ENCODE measurements at regions not wholly inside any gene's neighbourhood (a gene's known extent, or its start where the extent isn't known, plus 50 kb on each side); places are given as distances from the start of the nearest gene placed in this dataset.

DNA sequence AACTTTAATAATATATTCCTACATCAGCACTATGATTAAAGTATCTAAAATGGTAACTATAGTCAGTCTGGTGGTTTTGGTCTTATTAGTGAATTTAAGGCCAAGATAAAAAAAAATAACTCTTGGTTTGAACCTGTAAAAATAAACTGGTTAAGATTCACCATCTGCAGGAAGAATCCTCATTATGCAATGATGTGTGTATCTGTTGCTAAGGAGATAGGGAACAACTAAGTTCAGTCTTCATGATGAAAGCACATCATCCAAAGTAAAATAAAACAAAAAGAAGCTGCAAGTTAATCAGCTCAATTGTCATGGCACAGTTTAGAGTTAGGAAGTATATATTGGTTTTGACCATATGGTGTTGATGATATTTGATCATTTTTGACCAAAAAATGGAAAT, 466.0 kb downstream of the NYAP2 start:
- TF ChIP-seq, protein P1, sequence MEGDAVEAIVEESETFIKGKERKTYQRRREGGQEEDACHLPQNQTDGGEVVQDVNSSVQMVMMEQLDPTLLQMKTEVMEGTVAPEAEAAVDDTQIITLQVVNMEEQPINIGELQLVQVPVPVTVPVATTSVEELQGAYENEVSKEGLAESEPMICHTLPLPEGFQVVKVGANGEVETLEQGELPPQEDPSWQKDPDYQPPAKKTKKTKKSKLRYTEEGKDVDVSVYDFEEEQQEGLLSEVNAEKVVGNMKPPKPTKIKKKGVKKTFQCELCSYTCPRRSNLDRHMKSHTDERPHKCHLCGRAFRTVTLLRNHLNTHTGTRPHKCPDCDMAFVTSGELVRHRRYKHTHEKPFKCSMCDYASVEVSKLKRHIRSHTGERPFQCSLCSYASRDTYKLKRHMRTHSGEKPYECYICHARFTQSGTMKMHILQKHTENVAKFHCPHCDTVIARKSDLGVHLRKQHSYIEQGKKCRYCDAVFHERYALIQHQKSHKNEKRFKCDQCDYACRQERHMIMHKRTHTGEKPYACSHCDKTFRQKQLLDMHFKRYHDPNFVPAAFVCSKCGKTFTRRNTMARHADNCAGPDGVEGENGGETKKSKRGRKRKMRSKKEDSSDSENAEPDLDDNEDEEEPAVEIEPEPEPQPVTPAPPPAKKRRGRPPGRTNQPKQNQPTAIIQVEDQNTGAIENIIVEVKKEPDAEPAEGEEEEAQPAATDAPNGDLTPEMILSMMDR (IDR thresholded peaks at IDR 0.05; ENCODE audit: borderline replicate concordance, extremely low read depth, low read length, poor library complexity, severe bottlenecking): no peak
- no peak for TF ChIP-seq EZH2 (IDR thresholded peaks at IDR 0.05; ENCODE audit: borderline replicate concordance, low read depth, low read length, severe bottlenecking)
- DNase-seq: no peak

DNA sequence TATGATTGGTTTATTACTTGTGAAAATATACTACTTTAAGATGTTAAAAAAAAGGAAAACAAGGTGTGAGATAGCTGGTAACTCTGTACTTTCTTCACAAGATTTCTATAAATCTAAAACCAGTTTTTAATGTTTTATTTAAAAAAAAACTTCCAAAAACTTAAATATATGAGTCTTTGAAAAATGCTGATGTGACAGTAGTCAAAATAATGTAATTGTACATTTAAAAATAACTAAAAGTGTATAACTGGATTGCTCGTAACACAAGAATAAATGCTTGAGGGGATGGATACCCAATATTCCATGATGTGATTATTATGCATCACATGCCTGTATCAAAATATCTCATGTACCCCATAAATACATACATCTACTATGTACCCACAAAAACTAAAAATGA, 464.9 kb downstream of the NYAP2 start:
- Histone ChIP-seq H3K4me2 (ENCODE audit: insufficient read depth, low read length) (no peak overlapping the region), H3K27ac (ENCODE audit: low read length) (no peak overlapping the region), H3K4me1 (ENCODE audit: insufficient read depth, low read length) (no peaks in the 10 kb centered on the region), H2AFZ (ENCODE audit: low read depth, low read length) (no peak overlapping the region), H3K9me3 (ENCODE audit: insufficient read depth, low read length, severe bottlenecking) (no peaks in the 10 kb centered on the region), H3K79me2 (ENCODE audit: insufficient read depth, low read length) (no peaks in the 10 kb centered on the region), H4K20me1 (ENCODE audit: insufficient read depth, low read length) (no peaks in the 10 kb centered on the region), H3K4me3 (ENCODE audit: low read depth in 1 of 2, low read length in 2 of 2) (no peak overlapping the region), H3K36me3 (ENCODE audit: insufficient read depth, low read length) (no peaks in the 10 kb centered on the region), H3K9ac (ENCODE audit: low read depth, low read length) (no peak overlapping the region), H3K27me3 (ENCODE audit: insufficient read depth, low read length, poor library complexity) (no peaks in the 10 kb centered on the region)
- DNase-seq (no peak), ATAC-seq (ENCODE audit: insufficient read depth, low read depth) (no peak)
- TF ChIP-seq EZH2 (IDR thresholded peaks at IDR 0.05; ENCODE audit: borderline replicate concordance, low read depth, low read length, severe bottlenecking): no peak
- TF ChIP-seq, protein P1 (IDR thresholded peaks at IDR 0.05; ENCODE audit: borderline replicate concordance, extremely low read depth, low read length, poor library complexity, severe bottlenecking): no peak

More for the DNA sequence above, 466.0 kb downstream of the NYAP2 start:
- no peaks in the 10 kb centered on the region for H3K9me3 ChIP-seq (ENCODE audit: insufficient read depth, low read length, severe bottlenecking)
- no peak overlapping the region for H3K4me2 ChIP-seq (ENCODE audit: insufficient read depth, low read length)
- no peak for ATAC-seq (ENCODE audit: insufficient read depth, low read depth)
- no peak overlapping the region for H3K9ac ChIP-seq (ENCODE audit: low read depth, low read length)
- H2AFZ ChIP-seq (ENCODE audit: low read depth, low read length): no peak overlapping the region
- no peak overlapping the region for H3K27ac ChIP-seq (ENCODE audit: low read length)
- no peaks in the 10 kb centered on the region for H3K79me2 ChIP-seq (ENCODE audit: insufficient read depth, low read length)
- no peak overlapping the region for H3K4me3 ChIP-seq (ENCODE audit: low read depth in 1 of 2, low read length in 2 of 2)
- no peaks in the 10 kb centered on the region for H3K4me1 ChIP-seq (ENCODE audit: insufficient read depth, low read length)
- no peaks in the 10 kb centered on the region for H3K36me3 ChIP-seq (ENCODE audit: insufficient read depth, low read length)
- no peaks in the 10 kb centered on the region for H3K27me3 ChIP-seq (ENCODE audit: insufficient read depth, low read length, poor library complexity)
- H4K20me1 ChIP-seq (ENCODE audit: insufficient read depth, low read length): no peaks in the 10 kb centered on the region

DNA sequence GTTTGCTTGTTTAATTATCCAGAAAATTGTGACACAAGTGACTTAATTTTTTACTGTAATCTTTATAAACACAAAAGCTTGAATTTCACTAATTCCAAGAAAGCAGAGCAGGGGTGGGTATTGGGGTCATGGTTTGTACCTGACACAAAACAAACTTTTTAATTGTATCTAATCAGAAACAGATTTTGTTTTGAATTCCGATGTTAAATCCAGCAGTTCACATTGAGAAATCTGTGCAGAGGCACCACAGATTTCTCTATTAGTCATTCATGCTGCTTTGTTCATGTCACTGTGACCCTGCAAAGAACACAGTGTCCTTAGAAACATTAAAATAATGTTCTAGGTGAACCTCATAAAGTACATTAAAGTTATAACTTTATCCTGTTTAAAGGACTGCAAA, 443.4 kb downstream of the NYAP2 start:
- no peak overlapping the region for H3K4me3 ChIP-seq (ENCODE audit: low read depth in 1 of 2, low read length in 2 of 2)
- no peak overlapping the region for H3K9ac ChIP-seq (ENCODE audit: low read depth, low read length)
- DNase-seq (no peak), ATAC-seq (ENCODE audit: insufficient read depth, low read depth) (no peak)
- no peaks in the 10 kb centered on the region for H3K4me1 ChIP-seq (ENCODE audit: insufficient read depth, low read length)
- H3K27ac ChIP-seq (ENCODE audit: low read length): no peak overlapping the region
- H3K36me3 ChIP-seq (ENCODE audit: insufficient read depth, low read length): no peaks in the 10 kb centered on the region
- no peak overlapping the region for H2AFZ ChIP-seq (ENCODE audit: low read depth, low read length)
- TF ChIP-seq, protein P1 (IDR thresholded peaks at IDR 0.05; ENCODE audit: borderline replicate concordance, extremely low read depth, low read length, poor library complexity, severe bottlenecking): no peak
- TF ChIP-seq EZH2 (IDR thresholded peaks at IDR 0.05; ENCODE audit: borderline replicate concordance, low read depth, low read length, severe bottlenecking): no peak
- no peaks in the 10 kb centered on the region for H3K9me3 ChIP-seq (ENCODE audit: insufficient read depth, low read length, severe bottlenecking)
- H3K79me2 ChIP-seq (ENCODE audit: insufficient read depth, low read length): no peaks in the 10 kb centered on the region
- H3K27me3 ChIP-seq (ENCODE audit: insufficient read depth, low read length, poor library complexity): no peaks in the 10 kb centered on the region
- no peak overlapping the region for H3K4me2 ChIP-seq (ENCODE audit: insufficient read depth, low read length)
- H4K20me1 ChIP-seq (ENCODE audit: insufficient read depth, low read length): no peaks in the 10 kb centered on the region

DNA sequence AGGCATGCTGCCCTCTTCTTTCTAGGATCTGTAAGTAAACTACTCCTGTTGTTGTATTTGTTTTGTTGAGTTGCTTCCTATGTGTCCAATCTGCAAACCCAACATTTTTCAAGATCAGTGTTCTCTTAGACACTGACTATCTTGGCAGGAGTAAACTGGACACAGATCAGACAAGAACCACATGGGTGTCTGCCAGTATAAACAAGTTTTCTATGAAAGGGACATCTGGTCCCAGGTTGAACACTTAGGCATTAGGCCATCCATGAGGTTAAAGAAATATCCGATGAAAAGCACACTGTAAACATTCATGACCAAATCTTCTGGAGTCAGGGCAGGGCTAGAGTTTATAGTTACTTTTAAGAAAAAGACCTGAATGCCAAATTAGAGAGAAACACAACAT, 441.8 kb downstream of the NYAP2 start:
- no peaks in the 10 kb centered on the region for H3K36me3 ChIP-seq (ENCODE audit: insufficient read depth, low read length)
- no peak overlapping the region for H2AFZ ChIP-seq (ENCODE audit: low read depth, low read length)
- H3K9me3 ChIP-seq (ENCODE audit: insufficient read depth, low read length, severe bottlenecking): no peaks in the 10 kb centered on the region
- H3K4me1 ChIP-seq (ENCODE audit: insufficient read depth, low read length): no peaks in the 10 kb centered on the region
- H3K27ac ChIP-seq (ENCODE audit: low read length): no peak overlapping the region
- ATAC-seq (ENCODE audit: insufficient read depth, low read depth) (no peak), DNase-seq (no peak)
- no peaks in the 10 kb centered on the region for H3K27me3 ChIP-seq (ENCODE audit: insufficient read depth, low read length, poor library complexity)
- H4K20me1 ChIP-seq (ENCODE audit: insufficient read depth, low read length): no peaks in the 10 kb centered on the region
- TF ChIP-seq EZH2 (IDR thresholded peaks at IDR 0.05; ENCODE audit: borderline replicate concordance, low read depth, low read length, severe bottlenecking): no peak
- TF ChIP-seq, protein P1 (IDR thresholded peaks at IDR 0.05; ENCODE audit: borderline replicate concordance, extremely low read depth, low read length, poor library complexity, severe bottlenecking): no peak
- no peak overlapping the region for H3K4me2 ChIP-seq (ENCODE audit: insufficient read depth, low read length)
- no peak overlapping the region for H3K4me3 ChIP-seq (ENCODE audit: low read depth in 1 of 2, low read length in 2 of 2)
- H3K79me2 ChIP-seq (ENCODE audit: insufficient read depth, low read length): no peaks in the 10 kb centered on the region
- H3K9ac ChIP-seq (ENCODE audit: low read depth, low read length): no peak overlapping the region
